HG03520 (cell line): ENCODE measurements at regions not wholly inside any gene's neighbourhood (a gene's known extent, or its start where the extent isn't known, plus 50 kb on each side); places are given as distances from the start of the nearest gene placed in this dataset.
A peak's percentile ranks its signal among the peaks of the same experiment; 100 is the strongest.
"Not testable (repeated sequence)": the region's sequence is repeated elsewhere in the genome, so short reads cannot be mapped to it uniquely, and the experiment has no call there.

Experiments
- ATAC-seq: cut with Tn5 transposase; IDR thresholded peaks from one replicate; pipeline ENCODE4 v1.9.1; 2021; ENCODE audit warnings: mild to moderate bottlenecking, moderate library complexity; ENCODE audit not compliant: unreplicated experiment

- peak; percentile 41 for ATAC-seq
Observed at GRCh38 chr4:154982187-154983047, 201.3 kb downstream of the RBM46 start.

GRCh38 chr4:154983714-154984113, 202.6 kb downstream of the RBM46 start:
- ATAC-seq, result no peak

- ATAC-seq, result peak; percentile 100
Observed at GRCh38 chr4:154984148-154984547, 203.1 kb downstream of the RBM46 start.

- ATAC-seq, result no peak
Observed at GRCh38 chr4:154984616-154985015, 203.5 kb downstream of the RBM46 start.

GRCh38 chr4:154985673-154986072, 204.6 kb downstream of the RBM46 start:
- no peak for ATAC-seq

- ATAC-seq, result no peak
Observed at GRCh38 chr4:154988511-154988910, 207.4 kb downstream of the RBM46 start.

- ATAC-seq, result no peak
Observed at GRCh38 chr4:154989511-154989910, 208.4 kb downstream of the RBM46 start.

- not testable (repeated sequence) for ATAC-seq
Observed at GRCh38 chr4:154997866-154998265, 210.6 kb upstream of the NPY2R start.

GRCh38 chr4:154998284-154998683, 210.2 kb upstream of the NPY2R start:
- ATAC-seq, result no peak

- no peak for ATAC-seq
Observed at GRCh38 chr4:154998773-154999172, 209.7 kb upstream of the NPY2R start.

GRCh38 chr4:154999950-155000578, 208.4 kb upstream of the NPY2R start:
- ATAC-seq, result no peak

- ATAC-seq, result no peak
Observed at GRCh38 chr4:155001251-155001650, 207.2 kb upstream of the NPY2R start.

- no peak for ATAC-seq
Observed at GRCh38 chr4:155005395-155006090, 202.9 kb upstream of the NPY2R start.

GRCh38 chr4:155007660-155008176, 200.7 kb upstream of the NPY2R start:
- no peak for ATAC-seq

GRCh38 chr4:155008389-155008788, 200.0 kb upstream of the NPY2R start:
- ATAC-seq, result no peak

GRCh38 chr4:155009288-155009687, 199.1 kb upstream of the NPY2R start:
- ATAC-seq, result no peak

GRCh38 chr4:155010376-155010775, 198.1 kb upstream of the NPY2R start:
- ATAC-seq, result no peak

- no peak for ATAC-seq
Observed at GRCh38 chr4:155011163-155011780, 197.2 kb upstream of the NPY2R start.

- no peak for ATAC-seq
Observed at GRCh38 chr4:155012469-155012868, 196.0 kb upstream of the NPY2R start.

GRCh38 chr4:155017426-155017825, 191.0 kb upstream of the NPY2R start:
- no peak for ATAC-seq
